GM13976 (cell line): ENCODE measurements at regions not wholly inside any gene's neighbourhood (a gene's known extent, or its start where the extent isn't known, plus 50 kb on each side); places are given as distances from the start of the nearest gene placed in this dataset.
"Not testable (repeated sequence)": the region's sequence is repeated elsewhere in the genome, so short reads cannot be mapped to it uniquely, and the experiment has no call there.

Source experiments
- DNase-seq: peaks from one replicate; pipeline ENCODE4 v3.0.0; 2012; ENCODE audit warnings: low spot score
- in situ Hi-C: fragments of 300-500 bp; cut with MboI; formaldehyde crosslinking; loops from one replicate; pipeline ENCODE4 v1.12.0; 2022; ENCODE audit warnings: low sequenced_read_pairs, mixed read lengths, inconsistent platforms; ENCODE audit not compliant: unreplicated experiment
- TF ChIP-seq, protein P1 (sequence below): IDR thresholded peaks from 2 replicates; pipeline ENCODE4 v1.5.1; 2012; ENCODE audit warnings: borderline replicate concordance, mild to moderate bottlenecking; ENCODE audit not compliant: insufficient read depth; ENCODE audit errors: extremely low read depth, missing control alignments, control extremely low read depth

DNA sequence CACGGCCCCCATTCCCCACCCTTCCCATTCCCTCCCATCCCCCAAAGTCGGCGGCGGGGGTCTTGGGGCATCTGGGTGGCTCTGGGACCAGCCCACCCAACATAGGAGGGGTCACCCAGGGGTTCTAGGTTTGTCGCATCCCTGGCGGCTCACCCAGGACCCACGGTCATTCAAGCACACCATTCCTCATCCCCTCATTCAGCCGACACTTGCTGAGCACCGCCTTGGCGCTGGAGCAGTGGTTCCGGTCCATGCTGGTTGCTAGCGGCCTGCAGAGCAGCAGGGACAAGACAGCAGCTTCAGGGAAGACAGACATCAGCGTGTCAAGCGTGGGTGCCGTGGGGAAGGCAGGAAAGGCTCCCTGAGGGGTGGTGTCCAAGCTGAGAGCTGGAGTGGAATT lies 50.5 kb upstream of the OTOS start:
- DNase-seq = no peak
- in situ Hi-C loops = no loop called here
- TF ChIP-seq, protein P1, sequence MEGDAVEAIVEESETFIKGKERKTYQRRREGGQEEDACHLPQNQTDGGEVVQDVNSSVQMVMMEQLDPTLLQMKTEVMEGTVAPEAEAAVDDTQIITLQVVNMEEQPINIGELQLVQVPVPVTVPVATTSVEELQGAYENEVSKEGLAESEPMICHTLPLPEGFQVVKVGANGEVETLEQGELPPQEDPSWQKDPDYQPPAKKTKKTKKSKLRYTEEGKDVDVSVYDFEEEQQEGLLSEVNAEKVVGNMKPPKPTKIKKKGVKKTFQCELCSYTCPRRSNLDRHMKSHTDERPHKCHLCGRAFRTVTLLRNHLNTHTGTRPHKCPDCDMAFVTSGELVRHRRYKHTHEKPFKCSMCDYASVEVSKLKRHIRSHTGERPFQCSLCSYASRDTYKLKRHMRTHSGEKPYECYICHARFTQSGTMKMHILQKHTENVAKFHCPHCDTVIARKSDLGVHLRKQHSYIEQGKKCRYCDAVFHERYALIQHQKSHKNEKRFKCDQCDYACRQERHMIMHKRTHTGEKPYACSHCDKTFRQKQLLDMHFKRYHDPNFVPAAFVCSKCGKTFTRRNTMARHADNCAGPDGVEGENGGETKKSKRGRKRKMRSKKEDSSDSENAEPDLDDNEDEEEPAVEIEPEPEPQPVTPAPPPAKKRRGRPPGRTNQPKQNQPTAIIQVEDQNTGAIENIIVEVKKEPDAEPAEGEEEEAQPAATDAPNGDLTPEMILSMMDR = no peak

DNA sequence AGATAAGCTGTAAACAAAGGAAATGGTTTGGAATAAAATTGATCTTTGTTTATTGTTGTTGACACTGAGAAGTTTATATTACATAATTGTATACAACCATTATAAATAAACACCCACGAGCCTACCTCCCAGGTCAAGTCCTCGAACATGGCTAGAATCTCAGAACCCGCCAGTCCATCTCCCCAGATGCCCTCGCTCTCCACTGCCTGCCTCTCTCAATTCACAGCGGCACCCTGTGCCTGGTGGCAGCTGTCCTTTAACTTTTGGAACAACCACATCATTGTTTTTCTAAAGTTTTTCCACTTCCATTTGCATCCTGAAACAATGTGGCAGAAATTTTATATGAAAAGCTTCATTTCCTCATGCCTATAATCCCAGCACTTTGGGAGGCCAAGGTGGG lies 52.2 kb upstream of the OTOS start:
- DNase-seq = no peak
- TF ChIP-seq, protein P1 = no peak
- in situ Hi-C loops = no loop called here

DNA sequence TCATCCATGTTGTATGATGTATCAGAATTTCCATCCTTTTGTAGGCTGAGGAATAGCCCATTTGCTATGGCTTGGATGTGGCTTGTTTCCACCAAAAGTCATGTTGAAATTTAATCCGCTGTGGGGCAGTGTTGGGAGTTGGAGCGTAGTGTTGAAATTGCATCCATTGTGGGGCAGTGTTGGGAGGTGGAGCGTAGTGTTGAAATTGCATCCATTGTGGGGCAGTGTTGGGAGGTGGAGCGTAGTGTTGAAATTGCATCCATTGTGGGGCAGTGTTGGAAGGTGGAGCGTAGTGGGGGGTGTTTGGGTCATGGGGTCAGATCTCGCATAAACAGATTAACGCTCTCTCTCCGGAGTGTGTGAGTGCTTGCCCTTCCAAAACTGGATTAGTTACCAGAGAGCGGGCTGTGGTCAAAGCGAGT lies 53.9 kb upstream of the OTOS start:
- in situ Hi-C loops, DNase-seq: not testable (repeated sequence)

DNA sequence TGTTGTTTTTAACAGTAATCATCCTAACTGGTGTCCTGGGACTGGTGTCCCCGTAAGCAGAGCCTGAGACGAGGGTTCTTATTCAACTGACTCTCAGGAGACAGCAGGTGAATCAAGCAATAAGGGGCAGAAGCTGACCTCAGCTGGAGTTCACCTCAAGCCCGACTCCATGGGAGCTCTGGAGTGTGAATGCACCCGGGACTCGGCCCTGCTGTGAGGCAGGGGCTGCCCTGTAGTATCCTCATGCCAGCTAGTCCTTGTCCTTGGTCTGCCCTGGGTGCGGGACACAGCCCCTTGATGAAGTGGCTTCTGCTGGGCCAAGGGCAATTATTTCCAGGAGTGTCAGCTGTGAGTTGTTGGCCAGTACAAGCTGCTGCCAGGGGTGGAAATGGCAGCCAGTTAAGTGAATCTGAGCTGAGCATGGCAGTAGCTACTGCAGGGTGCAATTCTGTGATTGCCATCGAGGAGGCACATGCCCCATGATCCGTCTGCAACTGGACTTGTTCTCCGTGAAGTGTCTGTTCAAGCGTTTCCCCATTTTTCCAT lies 54.9 kb upstream of the OTOS start:
- TF ChIP-seq, protein P1 = no peak

DNA sequence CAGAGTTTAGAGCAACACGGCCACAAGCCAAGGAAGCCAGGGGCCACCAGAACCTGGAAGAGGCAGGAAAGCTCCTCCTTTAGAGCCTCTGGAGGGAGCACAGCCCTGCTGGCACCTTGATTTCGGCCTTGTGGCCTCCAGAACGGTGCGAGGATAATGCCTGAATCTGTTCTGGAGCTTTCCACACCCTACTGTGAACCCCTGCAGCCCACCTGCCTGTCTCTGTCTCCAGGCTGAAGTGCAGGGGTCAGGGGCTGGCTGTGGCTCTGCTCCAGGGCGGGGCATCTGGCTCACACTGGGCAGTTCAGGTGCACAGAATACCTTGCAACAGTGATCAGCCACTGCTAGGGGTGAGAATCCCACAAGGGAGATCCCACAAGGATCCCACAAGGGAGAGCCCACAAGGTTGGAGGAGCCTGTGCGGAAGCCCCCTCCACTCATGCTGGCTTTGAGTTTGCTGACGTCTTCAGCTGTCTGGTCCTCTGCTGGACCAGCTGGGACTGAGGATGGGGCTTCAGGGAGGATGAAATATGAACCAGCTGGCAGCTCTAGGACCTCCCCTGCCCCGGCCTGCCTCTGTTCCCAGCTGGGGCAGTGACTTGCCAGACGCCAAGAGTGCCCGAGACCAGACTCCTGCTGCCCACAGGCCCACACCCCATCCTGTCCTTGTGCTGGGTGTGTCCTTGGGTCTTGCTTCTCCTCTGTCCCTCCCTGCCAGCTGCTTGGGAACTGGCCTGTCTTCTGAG lies 56.4 kb upstream of the OTOS start:
- DNase-seq = no peak
- TF ChIP-seq, protein P1 = no peak
- in situ Hi-C loops = no loop called here

More for the DNA sequence above, 54.9 kb upstream of the OTOS start:
- in situ Hi-C loops = no loop called here
- DNase-seq = no peak

DNA sequence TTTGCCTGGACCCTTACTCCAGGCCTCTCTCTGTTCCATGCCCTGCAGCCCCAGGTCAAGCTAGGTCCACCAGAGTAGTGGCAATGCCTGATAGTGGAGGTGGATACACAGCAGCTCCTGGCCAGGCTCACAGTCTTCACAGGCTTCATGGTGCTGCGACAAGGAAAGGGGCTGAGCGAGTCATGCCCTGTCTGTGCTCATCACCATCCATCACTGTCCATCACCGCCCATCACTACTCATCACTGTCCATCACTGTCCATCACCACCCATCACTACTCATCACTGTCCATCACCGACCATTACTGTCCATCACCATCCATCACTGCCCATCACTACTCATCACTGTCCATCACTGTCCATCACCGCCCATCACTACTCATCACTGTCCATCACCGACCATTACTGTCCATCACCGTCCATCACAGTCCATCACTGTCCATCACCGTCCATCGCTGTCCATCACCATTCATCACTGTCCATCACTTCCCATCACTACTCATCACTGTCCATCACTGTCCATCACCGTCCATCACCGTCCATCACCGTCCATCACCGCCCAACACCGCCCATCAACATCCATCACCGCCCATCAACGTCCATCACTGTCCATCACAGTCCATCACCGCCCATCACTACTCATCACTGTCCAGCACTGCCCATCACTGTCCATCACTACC lies 57.1 kb upstream of the OTOS start:
- in situ Hi-C loops = no loop called here
- no peak for DNase-seq
- TF ChIP-seq, protein P1 = no peak

DNA sequence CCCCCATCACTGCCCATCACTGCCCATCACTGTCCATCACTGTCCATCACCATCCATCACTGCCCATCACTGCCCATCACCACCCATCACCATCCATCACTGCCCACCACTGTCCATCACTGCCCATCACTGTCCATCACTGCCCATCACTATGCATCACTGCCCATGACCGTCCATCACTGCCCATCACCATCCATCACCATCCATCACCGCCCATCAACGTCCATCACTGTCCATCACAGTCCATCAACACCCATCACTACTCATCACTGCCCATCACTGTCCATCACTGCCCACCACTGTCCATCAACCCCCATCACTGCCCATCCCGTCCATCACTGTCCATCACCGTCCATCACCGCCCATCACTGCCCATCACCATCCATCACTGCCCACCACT lies 57.8 kb upstream of the OTOS start:
- in situ Hi-C loops = no loop called here
- TF ChIP-seq, protein P1 = no peak
- DNase-seq = no peak
